ENCODE measurements at regions not wholly inside any gene's neighbourhood (a gene's known extent, or its start where the extent isn't known, plus 50 kb on each side); places are given as distances from the start of the nearest gene placed in this dataset.

- ATAC-seq = no peak
Observed at GRCh38 chr1:56057466-56058405, 521.6 kb downstream of the PLPP3 start.

GRCh38 chr1:56056438-56057287, 522.7 kb downstream of the PLPP3 start:
- no peak for ATAC-seq
- peaks cover 2% of the 10 kb centered on the region for H3K4me1 Mint-ChIP-seq
- H3K36me3 Mint-ChIP-seq = no peaks in the 10 kb centered on the region
- no peak overlapping the region for H3K4me3 Mint-ChIP-seq
- no peaks in the 10 kb centered on the region for H3K27me3 Mint-ChIP-seq
- no peak overlapping the region for H3K27ac Mint-ChIP-seq
- no peaks in the 10 kb centered on the region for H3K9me3 Mint-ChIP-seq

More at GRCh38 chr1:56057466-56058405, 521.6 kb downstream of the PLPP3 start:
- no peaks in the 10 kb centered on the region for H3K36me3 Mint-ChIP-seq
- no peak overlapping the region for H3K27ac Mint-ChIP-seq
- no peaks in the 10 kb centered on the region for H3K9me3 Mint-ChIP-seq
- peaks cover 10% of the 10 kb centered on the region for H3K4me1 Mint-ChIP-seq
- H3K27me3 Mint-ChIP-seq = no peaks in the 10 kb centered on the region
- no peak overlapping the region for H3K4me3 Mint-ChIP-seq

- Mint-ChIP-seq H3K9me3 (peaks cover 5% of the 10 kb centered on the region), H3K4me3 (no peak overlapping the region), H3K4me1 (no peaks in the 10 kb centered on the region), H3K36me3 (no peaks in the 10 kb centered on the region), H3K27ac (no peak overlapping the region), H3K27me3 (peaks cover 8% of the 10 kb centered on the region)
- ATAC-seq = no peak
Observed at GRCh38 chr1:56054959-56055358, 524.4 kb downstream of the PLPP3 start.

GRCh38 chr1:56052041-56052440, 527.3 kb downstream of the PLPP3 start:
- Mint-ChIP-seq H3K4me1 (no peaks in the 10 kb centered on the region), H3K27ac (no peak overlapping the region), H3K9me3 (peaks cover 5% of the 10 kb centered on the region), H3K27me3 (peaks cover 8% of the 10 kb centered on the region), H3K4me3 (no peak overlapping the region), H3K36me3 (no peaks in the 10 kb centered on the region)
- no peak for ATAC-seq

GRCh38 chr1:56050911-56051310, 528.5 kb downstream of the PLPP3 start:
- H3K4me3 Mint-ChIP-seq = no peak overlapping the region
- H3K9me3 Mint-ChIP-seq = peaks cover 5% of the 10 kb centered on the region
- H3K27me3 Mint-ChIP-seq = peaks cover 8% of the 10 kb centered on the region
- ATAC-seq = no peak
- no peak overlapping the region for H3K27ac Mint-ChIP-seq
- H3K4me1 Mint-ChIP-seq = no peaks in the 10 kb centered on the region
- no peaks in the 10 kb centered on the region for H3K36me3 Mint-ChIP-seq

GRCh38 chr1:56045477-56045876, 533.9 kb downstream of the PLPP3 start:
- peak; percentile 16 for ATAC-seq
- no peak overlapping the region for H3K27ac Mint-ChIP-seq

GRCh38 chr1:56045062-56045461, 534.3 kb downstream of the PLPP3 start:
- Mint-ChIP-seq H3K4me1 (no peaks in the 10 kb centered on the region), H3K27ac (no peak overlapping the region), H3K9me3 (no peaks in the 10 kb centered on the region), H3K27me3 (no peaks in the 10 kb centered on the region), H3K4me3 (no peak overlapping the region), H3K36me3 (no peaks in the 10 kb centered on the region)
- ATAC-seq = no peak

More at GRCh38 chr1:56045477-56045876, 533.9 kb downstream of the PLPP3 start:
- no peaks in the 10 kb centered on the region for H3K27me3 Mint-ChIP-seq
- H3K4me3 Mint-ChIP-seq = no peak overlapping the region
- H3K4me1 Mint-ChIP-seq = no peaks in the 10 kb centered on the region
- H3K36me3 Mint-ChIP-seq = no peaks in the 10 kb centered on the region
- no peaks in the 10 kb centered on the region for H3K9me3 Mint-ChIP-seq

- no peaks in the 10 kb centered on the region for H3K4me1 Mint-ChIP-seq
- H3K27me3 Mint-ChIP-seq = peaks cover 31% of the 10 kb centered on the region
- no peak overlapping the region for H3K4me3 Mint-ChIP-seq
- H3K36me3 Mint-ChIP-seq = no peaks in the 10 kb centered on the region
- peaks cover 3% of the 10 kb centered on the region for H3K9me3 Mint-ChIP-seq
- no peak for ATAC-seq
- no peak overlapping the region for H3K27ac Mint-ChIP-seq
Observed at GRCh38 chr1:56036479-56036878, 542.9 kb downstream of the PLPP3 start.

GRCh38 chr1:56034847-56035481, 544.4 kb downstream of the PLPP3 start:
- no peak overlapping the region for H3K27ac Mint-ChIP-seq
- no peak overlapping the region for H3K4me3 Mint-ChIP-seq
- H3K27me3 Mint-ChIP-seq = peaks cover 31% of the 10 kb centered on the region
- peaks cover 3% of the 10 kb centered on the region for H3K9me3 Mint-ChIP-seq
- no peaks in the 10 kb centered on the region for H3K36me3 Mint-ChIP-seq
- H3K4me1 Mint-ChIP-seq = no peaks in the 10 kb centered on the region
- no peak for ATAC-seq

- Mint-ChIP-seq H3K27me3 (peaks cover 31% of the 10 kb centered on the region), H3K4me1 (no peaks in the 10 kb centered on the region), H3K36me3 (no peaks in the 10 kb centered on the region), H3K27ac (no peak overlapping the region), H3K4me3 (no peak overlapping the region), H3K9me3 (peaks cover 3% of the 10 kb centered on the region)
- ATAC-seq = no peak
Observed at GRCh38 chr1:56034222-56034621, 545.1 kb downstream of the PLPP3 start.

- peaks cover 1% of the 10 kb centered on the region for H3K9me3 Mint-ChIP-seq
- no peak for ATAC-seq
- H3K4me3 Mint-ChIP-seq = no peak overlapping the region
- H3K27ac Mint-ChIP-seq = no peak overlapping the region
- H3K27me3 Mint-ChIP-seq = peaks cover 25% of the 10 kb centered on the region
- H3K36me3 Mint-ChIP-seq = no peaks in the 10 kb centered on the region
- H3K4me1 Mint-ChIP-seq = no peaks in the 10 kb centered on the region
Observed at GRCh38 chr1:56033321-56034037, 545.9 kb downstream of the PLPP3 start.

- H3K27me3 Mint-ChIP-seq = peaks cover 26% of the 10 kb centered on the region
- no peaks in the 10 kb centered on the region for H3K4me1 Mint-ChIP-seq
- ATAC-seq = no peak
- no peaks in the 10 kb centered on the region for H3K36me3 Mint-ChIP-seq
- H3K4me3 Mint-ChIP-seq = no peak overlapping the region
- no peaks in the 10 kb centered on the region for H3K9me3 Mint-ChIP-seq
- no peak overlapping the region for H3K27ac Mint-ChIP-seq
Observed at GRCh38 chr1:56032096-56032676, 547.2 kb downstream of the PLPP3 start.

- Mint-ChIP-seq H3K4me1 (no peaks in the 10 kb centered on the region), H3K4me3 (no peak overlapping the region), H3K27me3 (peaks cover 34% of the 10 kb centered on the region), H3K36me3 (no peaks in the 10 kb centered on the region), H3K27ac (no peak overlapping the region), H3K9me3 (peaks cover 6% of the 10 kb centered on the region)
- no peak for ATAC-seq
Observed at GRCh38 chr1:56031001-56031400, 548.4 kb downstream of the PLPP3 start.

- Mint-ChIP-seq H3K36me3 (no peaks in the 10 kb centered on the region), H3K27ac (no peak overlapping the region), H3K4me3 (no peak overlapping the region), H3K27me3 (peaks cover 21% of the 10 kb centered on the region), H3K9me3 (peaks cover 6% of the 10 kb centered on the region), H3K4me1 (no peaks in the 10 kb centered on the region)
- ATAC-seq = no peak
Observed at GRCh38 chr1:56029319-56030003, 549.9 kb downstream of the PLPP3 start.
